CD14-positive monocyte (primary cell): ENCODE measurements at regions not wholly inside any gene's neighbourhood (a gene's known extent, or its start where the extent isn't known, plus 50 kb on each side); places are given as distances from the start of the nearest gene placed in this dataset.

ENCODE experiments used
- DNase-seq, 3 donors: peaks; one replicate each; pipeline ENCODE4 v3.0.0-alpha.2; 2011 to 2022
- H2AFZ ChIP-seq: 2 replicates; pipeline ENCODE4 v1.6.0; 2012; ENCODE audit warnings: mild to moderate bottlenecking, low read depth, low read length, inconsistent platforms; ENCODE audit not compliant: insufficient read depth, poor library complexity, severe bottlenecking
- H3K27ac ChIP-seq, 2 donors: 1 replicate in 1 of 2; 2 replicates in 1 of 2; pipeline ENCODE4 v1.5.1; 2012 to 2013; ENCODE audit warnings: low read length in 2 of 2, control low read depth in 1 of 2, inconsistent platforms in 1 of 2, low read depth in 1 of 2, mild to moderate bottlenecking in 1 of 2
- H3K27me3 ChIP-seq, 2 donors: one replicate each; pipeline versions ENCODE4 v1.6.0 to v1.6.1; 2011 to 2013; ENCODE audit warnings: low read length in 2 of 2; ENCODE audit not compliant: control insufficient read depth in 2 of 2, insufficient read depth in 2 of 2
- H3K36me3 ChIP-seq, 2 donors: replicated peaks in 1 of 2; 1 replicate in 1 of 2; 2 replicates in 1 of 2; pipeline versions ENCODE4 v1.5.1 to v1.6.1; 2012 to 2013; ENCODE audit warnings: low read length in 2 of 2, control low read depth in 1 of 2, inconsistent platforms in 1 of 2, mild to moderate bottlenecking in 1 of 2; ENCODE audit not compliant: insufficient read depth in 2 of 2, control insufficient read depth in 1 of 2
- H3K4me1 ChIP-seq, 2 donors: 1 replicate in 1 of 2; 2 replicates in 1 of 2; pipeline versions ENCODE4 v1.5.1 to v1.6.1; 2012 to 2013; ENCODE audit warnings: low read length in 2 of 2, control low read depth in 1 of 2, inconsistent platforms in 1 of 2, mild to moderate bottlenecking in 1 of 2, moderate library complexity in 1 of 2; ENCODE audit not compliant: insufficient read depth in 2 of 2, control insufficient read depth in 1 of 2
- H3K4me2 ChIP-seq: replicated peaks from 2 replicates; pipeline ENCODE3; 2012; ENCODE audit warnings: low read length, moderate library complexity, mild to moderate bottlenecking; ENCODE audit not compliant: poor library complexity, severe bottlenecking; ENCODE audit errors: extremely low read depth
- H3K4me3 ChIP-seq, 3 experiments: fragments of 200-600 bp in 1 of 3; sonication (generic) in 1 of 3; replicated peaks in 1 of 3; 1 replicate in 2 of 3; 2 replicates in 1 of 3; pipeline ENCODE4 v1.5.1; 2011 to 2013; ENCODE audit warnings: low read length in 3 of 3, mild to moderate bottlenecking in 3 of 3, control low read depth in 2 of 3, low read depth in 2 of 3, inconsistent platforms in 1 of 3, moderate library complexity in 1 of 3
- H3K79me2 ChIP-seq: 2 replicates; pipeline ENCODE4 v1.6.0; 2012; ENCODE audit warnings: mild to moderate bottlenecking, control low read depth, inconsistent platforms, low read length, moderate library complexity; ENCODE audit not compliant: insufficient read depth
- H3K9ac ChIP-seq: 2 replicates; pipeline ENCODE4 v1.6.0; 2017; ENCODE audit warnings: low read length, mild to moderate bottlenecking; ENCODE audit not compliant: insufficient read depth, poor library complexity, severe bottlenecking
- H3K9me3 ChIP-seq, 2 donors: replicated peaks in 1 of 2; 1 replicate in 1 of 2; 2 replicates in 1 of 2; pipeline versions ENCODE4 v1.5.1 to v1.6.1; 2012 to 2013; ENCODE audit warnings: low read length in 2 of 2, control low read depth in 1 of 2; ENCODE audit not compliant: control insufficient read depth in 1 of 2, insufficient read depth in 1 of 2
- H4K20me1 ChIP-seq: 2 replicates; pipeline ENCODE4 v1.6.0; 2012; ENCODE audit warnings: mild to moderate bottlenecking, low read length, control low read depth, moderate library complexity; ENCODE audit not compliant: insufficient read depth
- H3K27ac Mint-ChIP-seq, 7 donors: one replicate each; pipeline ENCODE4 v1.8.0; 2020; ENCODE audit warnings: mild to moderate bottlenecking in 7 of 7, mixed read lengths in 7 of 7, moderate library complexity in 6 of 7, inconsistent platforms in 2 of 7
- H3K27me3 Mint-ChIP-seq, 3 donors: one replicate each; pipeline ENCODE4 v1.8.0; 2021 to 2022; ENCODE audit warnings: low read depth in 3 of 3, mild to moderate bottlenecking in 3 of 3, mixed read lengths in 3 of 3, moderate library complexity in 3 of 3, inconsistent platforms in 1 of 3
- H3K36me3 Mint-ChIP-seq, 2 donors: one replicate each; pipeline ENCODE4 v1.8.0; 2020; ENCODE audit warnings: mixed read lengths in 2 of 2, inconsistent platforms in 1 of 2, mild to moderate bottlenecking in 1 of 2
- H3K4me1 Mint-ChIP-seq: one replicate; pipeline ENCODE4 v1.8.0; 2020; ENCODE audit warnings: mild to moderate bottlenecking, mixed read lengths
- H3K4me3 Mint-ChIP-seq, 2 donors: one replicate each; pipeline ENCODE4 v1.8.0; 2020; ENCODE audit warnings: mild to moderate bottlenecking in 2 of 2, mixed read lengths in 2 of 2, moderate library complexity in 1 of 2
- H3K9me3 Mint-ChIP-seq, 7 donors: one replicate each; pipeline ENCODE4 v1.8.0; 2020 to 2022; ENCODE audit warnings: mixed read lengths in 7 of 7, mild to moderate bottlenecking in 6 of 7, moderate library complexity in 6 of 7, inconsistent platforms in 2 of 7
- WGBS: methylation state at CpG from one replicate; pipeline ENCODE4 v1.1.5; 2013; ENCODE audit warnings: missing lambda C conversion rate; ENCODE audit not compliant: insufficient coverage; 5-methylcytosine and 5-hydroxymethylcytosine counted together
- intact Hi-C, 2 donors: fragments of 100-400 bp; cut with micrococcal nuclease; formaldehyde crosslinking; loops; one replicate each; pipeline versions ENCODE4 v1.15.0 to v1.15.1; 2023
- TF ChIP-seq, protein P1 (sequence below): fragments of 200-600 bp; IDR thresholded peaks from one replicate; pipeline ENCODE4 v1.8.0; 2022; ENCODE audit warnings: antibody characterized with exemption, mild to moderate bottlenecking

DNA sequence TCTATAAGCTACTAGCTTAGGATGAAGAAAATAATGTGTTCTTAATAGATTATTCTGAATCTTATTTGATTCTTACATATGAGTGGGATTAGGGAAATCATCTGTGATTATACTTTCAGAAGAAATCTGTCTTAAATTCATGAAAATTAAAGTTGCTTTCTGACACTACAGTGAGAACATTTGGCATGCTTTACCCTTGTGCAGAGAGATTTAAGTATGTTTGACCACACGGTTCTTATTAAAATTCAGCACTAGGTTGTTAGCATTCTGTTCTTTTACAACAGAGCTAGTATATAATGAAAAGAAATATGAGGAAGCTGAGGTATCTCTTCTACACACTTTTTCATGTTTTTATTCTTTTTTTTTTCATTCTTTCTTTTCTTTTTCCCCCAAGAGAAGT is 2723.9 kb downstream of the PCDH9 start:
- Histone ChIP-seq H3K36me3 (no peaks in the 10 kb centered on the region), H2AFZ (no peak overlapping the region), H3K9me3 (peaks cover 0 to 3% of the 10 kb centered on the region in 2 donors), H4K20me1 (no peaks in the 10 kb centered on the region), H3K79me2 (no peaks in the 10 kb centered on the region), H3K4me1 (no peaks in the 10 kb centered on the region), H3K4me2 (no peak overlapping the region), H3K27me3 (no peaks in the 10 kb centered on the region), H3K9ac (no peak overlapping the region), H3K27ac (no peak overlapping the region), H3K4me3 (no peak overlapping the region)
- Mint-ChIP-seq H3K36me3 (no peaks in the 10 kb centered on the region), H3K4me1 (no peaks in the 10 kb centered on the region), H3K9me3 (peaks cover 0 to 6% (median 0%) of the 10 kb centered on the region in 7 donors), H3K4me3 (no peak overlapping the region), H3K27me3 (no peaks in the 10 kb centered on the region), H3K27ac (no peak overlapping the region)
- intact Hi-C loops = no loop called here
- no CpG with 5 or more reads among the region's 1 CpG for WGBS
- DNase-seq = no peak
- TF ChIP-seq, protein P1, sequence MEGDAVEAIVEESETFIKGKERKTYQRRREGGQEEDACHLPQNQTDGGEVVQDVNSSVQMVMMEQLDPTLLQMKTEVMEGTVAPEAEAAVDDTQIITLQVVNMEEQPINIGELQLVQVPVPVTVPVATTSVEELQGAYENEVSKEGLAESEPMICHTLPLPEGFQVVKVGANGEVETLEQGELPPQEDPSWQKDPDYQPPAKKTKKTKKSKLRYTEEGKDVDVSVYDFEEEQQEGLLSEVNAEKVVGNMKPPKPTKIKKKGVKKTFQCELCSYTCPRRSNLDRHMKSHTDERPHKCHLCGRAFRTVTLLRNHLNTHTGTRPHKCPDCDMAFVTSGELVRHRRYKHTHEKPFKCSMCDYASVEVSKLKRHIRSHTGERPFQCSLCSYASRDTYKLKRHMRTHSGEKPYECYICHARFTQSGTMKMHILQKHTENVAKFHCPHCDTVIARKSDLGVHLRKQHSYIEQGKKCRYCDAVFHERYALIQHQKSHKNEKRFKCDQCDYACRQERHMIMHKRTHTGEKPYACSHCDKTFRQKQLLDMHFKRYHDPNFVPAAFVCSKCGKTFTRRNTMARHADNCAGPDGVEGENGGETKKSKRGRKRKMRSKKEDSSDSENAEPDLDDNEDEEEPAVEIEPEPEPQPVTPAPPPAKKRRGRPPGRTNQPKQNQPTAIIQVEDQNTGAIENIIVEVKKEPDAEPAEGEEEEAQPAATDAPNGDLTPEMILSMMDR = no peak

DNA sequence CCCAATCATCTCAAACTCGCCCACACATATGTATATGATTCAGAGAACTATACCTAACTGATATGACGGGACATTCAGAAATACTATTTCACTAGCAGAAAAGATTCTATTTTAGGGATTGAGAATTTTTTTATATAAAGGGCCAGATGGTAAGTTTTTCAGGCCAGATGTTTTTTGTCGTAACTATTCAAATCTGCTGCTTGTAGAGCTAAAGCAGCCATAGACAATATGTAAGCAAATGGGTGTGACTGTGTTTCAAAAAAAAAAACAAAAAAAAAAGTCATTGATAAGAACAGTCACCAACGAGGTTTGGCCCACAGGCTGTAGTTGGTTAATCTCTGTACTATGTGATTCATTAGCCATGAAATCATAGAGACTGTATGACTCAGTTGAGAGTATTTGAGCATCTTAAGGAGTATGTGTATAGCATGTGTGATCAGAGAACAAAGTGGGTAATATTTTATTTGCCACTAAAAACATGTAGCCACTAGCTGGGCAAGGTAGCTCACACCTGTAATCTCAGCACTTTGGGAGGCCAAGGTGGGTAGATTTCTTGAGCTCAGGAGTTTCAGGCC is 2724.7 kb downstream of the PCDH9 start:
- no peaks in the 10 kb centered on the region for H3K27me3 Mint-ChIP-seq
- H3K27ac Mint-ChIP-seq = no peak overlapping the region
- H2AFZ ChIP-seq = no peak overlapping the region
- no peaks in the 10 kb centered on the region for H3K36me3 ChIP-seq
- intact Hi-C loops = no loop called here
- H3K4me2 ChIP-seq = no peak overlapping the region
- no peaks in the 10 kb centered on the region for H3K79me2 ChIP-seq
- no peaks in the 10 kb centered on the region for H4K20me1 ChIP-seq
- H3K4me1 ChIP-seq = no peaks in the 10 kb centered on the region
- H3K27ac ChIP-seq = no peak overlapping the region
- no peaks in the 10 kb centered on the region for H3K36me3 Mint-ChIP-seq
- H3K27me3 ChIP-seq = no peaks in the 10 kb centered on the region
- H3K9me3 Mint-ChIP-seq = peaks cover 0 to 6% (median 0%) of the 10 kb centered on the region in 7 donors
- no peak for DNase-seq
- no peak overlapping the region for H3K4me3 ChIP-seq
- H3K4me3 Mint-ChIP-seq = no peak overlapping the region
- no peak overlapping the region for H3K9ac ChIP-seq
- H3K4me1 Mint-ChIP-seq = no peaks in the 10 kb centered on the region
- H3K9me3 ChIP-seq = peaks cover 0 to 3% of the 10 kb centered on the region in 2 donors
- TF ChIP-seq, protein P1 = no peak
- WGBS = 88% methylated on average over 2 of the region's 4 CpGs
